Left lung (tissue), 4 donors: ENCODE measurements at regions not wholly inside any gene's neighbourhood (a gene's known extent, or its start where the extent isn't known, plus 50 kb on each side); places are given as distances from the start of the nearest gene placed in this dataset.

Source experiments
- ATAC-seq: fragments of 200-7000 bp; cut with Tn5 transposase; one replicate; pipeline ENCODE4 v1.9.1; 2020; ENCODE audit warnings: moderate library complexity
- DNase-seq, 4 donors: peaks; one replicate each; pipeline ENCODE4 v3.0.0-alpha.2; 2013 to 2020
- H3K27ac ChIP-seq, 2 donors: fragments of 200-600 bp; sonication (generic) in 1 of 2; one replicate each; pipeline versions ENCODE4 v1.5.0 to v1.8.0; 2020 to 2021
- H3K27me3 ChIP-seq, 2 donors: fragments of 200-600 bp; sonication (generic) in 1 of 2; one replicate each; pipeline versions ENCODE4 v1.5.0 to v1.8.0; 2020 to 2021
- H3K36me3 ChIP-seq, 2 donors: fragments of 200-600 bp; sonication (generic) in 1 of 2; one replicate each; pipeline versions ENCODE4 v1.5.0 to v1.8.0; 2020 to 2021
- H3K4me1 ChIP-seq, 2 donors: fragments of 200-600 bp; one replicate each; pipeline ENCODE4 v1.8.0; 2021
- H3K4me3 ChIP-seq, 2 donors: fragments of 200-600 bp; sonication (generic) in 1 of 2; one replicate each; pipeline versions ENCODE4 v1.5.0 to v1.8.0; 2020 to 2021; ENCODE audit warnings: mild to moderate bottlenecking in 1 of 2
- H3K9me3 ChIP-seq, 2 donors: fragments of 200-600 bp; sonication (generic) in 1 of 2; one replicate each; pipeline versions ENCODE4 v1.5.0 to v1.8.0; 2020 to 2021
- intact Hi-C, 2 donors: fragments of 100-400 bp; cut with DNase I; formaldehyde crosslinking; loops; one replicate each; pipeline versions ENCODE4 v1.11.2 to v1.14.2; 2022
- TF ChIP-seq, protein P1 (sequence below), 2 donors: fragments of 200-600 bp; sonication (generic) in 1 of 2; IDR thresholded peaks; one replicate each; pipeline versions ENCODE4 v1.5.0 to v1.8.0; 2021; ENCODE audit warnings: antibody characterized with exemption in 2 of 2
- donor health status: DM: no; HTN: yes; CAD: no.
- donor health status: DM: no; HTN: no; CAD: no.

DNA sequence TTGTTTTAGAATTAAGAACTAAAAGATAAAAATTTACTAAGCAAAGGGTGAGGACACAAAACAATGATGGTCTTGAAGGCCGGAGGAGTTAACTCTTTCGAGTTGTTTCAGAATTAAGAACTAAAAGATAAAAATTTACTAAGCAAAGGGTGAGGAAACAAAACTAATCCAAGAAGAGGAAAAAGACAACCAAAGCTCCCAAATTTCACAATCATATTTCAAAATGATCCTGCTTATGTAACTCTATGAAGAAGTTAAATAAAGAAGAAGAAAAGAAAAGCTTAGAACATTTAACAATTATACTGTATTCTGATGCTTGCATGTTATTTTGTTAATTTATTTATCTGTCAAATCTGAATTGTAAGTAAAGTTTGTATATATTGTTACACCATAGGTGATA lies 154.8 kb upstream of the SLIT2 start:
- intact Hi-C loops = no loop called here
- ATAC-seq = no peak
- Histone ChIP-seq H3K36me3 (no peaks in the 10 kb centered on the region), H3K4me3 (no peak overlapping the region), H3K4me1 (no peaks in the 10 kb centered on the region), H3K27me3 (no peaks in the 10 kb centered on the region), H3K27ac (no peak overlapping the region), H3K9me3 (no peaks in the 10 kb centered on the region)
- TF ChIP-seq, protein P1, sequence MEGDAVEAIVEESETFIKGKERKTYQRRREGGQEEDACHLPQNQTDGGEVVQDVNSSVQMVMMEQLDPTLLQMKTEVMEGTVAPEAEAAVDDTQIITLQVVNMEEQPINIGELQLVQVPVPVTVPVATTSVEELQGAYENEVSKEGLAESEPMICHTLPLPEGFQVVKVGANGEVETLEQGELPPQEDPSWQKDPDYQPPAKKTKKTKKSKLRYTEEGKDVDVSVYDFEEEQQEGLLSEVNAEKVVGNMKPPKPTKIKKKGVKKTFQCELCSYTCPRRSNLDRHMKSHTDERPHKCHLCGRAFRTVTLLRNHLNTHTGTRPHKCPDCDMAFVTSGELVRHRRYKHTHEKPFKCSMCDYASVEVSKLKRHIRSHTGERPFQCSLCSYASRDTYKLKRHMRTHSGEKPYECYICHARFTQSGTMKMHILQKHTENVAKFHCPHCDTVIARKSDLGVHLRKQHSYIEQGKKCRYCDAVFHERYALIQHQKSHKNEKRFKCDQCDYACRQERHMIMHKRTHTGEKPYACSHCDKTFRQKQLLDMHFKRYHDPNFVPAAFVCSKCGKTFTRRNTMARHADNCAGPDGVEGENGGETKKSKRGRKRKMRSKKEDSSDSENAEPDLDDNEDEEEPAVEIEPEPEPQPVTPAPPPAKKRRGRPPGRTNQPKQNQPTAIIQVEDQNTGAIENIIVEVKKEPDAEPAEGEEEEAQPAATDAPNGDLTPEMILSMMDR (IDR thresholded peaks at IDR 0.05) = no peak
- no peak for DNase-seq

- H3K27ac ChIP-seq = no peak overlapping the region
- ATAC-seq (no peak), DNase-seq (no peak)
- no peaks in the 10 kb centered on the region for H3K27me3 ChIP-seq
- H3K4me3 ChIP-seq = no peak overlapping the region
- intact Hi-C loops = no loop called here
- no peaks in the 10 kb centered on the region for H3K4me1 ChIP-seq
- no peaks in the 10 kb centered on the region for H3K36me3 ChIP-seq
- TF ChIP-seq, protein P1 (IDR thresholded peaks at IDR 0.05) = no peak
- H3K9me3 ChIP-seq = no peaks in the 10 kb centered on the region
These were observed 155.7 kb upstream of the SLIT2 start for GRCh38 chr4:20095805-20096541.

- DNase-seq (no peak), ATAC-seq (no peak)
- no peak overlapping the region for H3K4me3 ChIP-seq
- no peak overlapping the region for H3K27ac ChIP-seq
- no peaks in the 10 kb centered on the region for H3K36me3 ChIP-seq
- no peaks in the 10 kb centered on the region for H3K4me1 ChIP-seq
- intact Hi-C loops = no loop called here
- H3K27me3 ChIP-seq = no peaks in the 10 kb centered on the region
- TF ChIP-seq, protein P1 (IDR thresholded peaks at IDR 0.05) = no peak
- no peaks in the 10 kb centered on the region for H3K9me3 ChIP-seq
These were observed 159.9 kb upstream of the SLIT2 start for GRCh38 chr4:20091781-20092180.

- H3K4me3 ChIP-seq = no peak overlapping the region
- H3K27me3 ChIP-seq = no peaks in the 10 kb centered on the region
- no peak overlapping the region for H3K27ac ChIP-seq
- TF ChIP-seq, protein P1 (IDR thresholded peaks at IDR 0.05) = no peak
- no peaks in the 10 kb centered on the region for H3K36me3 ChIP-seq
- DNase-seq = peak in 1 of 4 donors; percentile 25
- H3K9me3 ChIP-seq = no peaks in the 10 kb centered on the region
- ATAC-seq = no peak
- intact Hi-C loops = no loop called here
- H3K4me1 ChIP-seq = no peaks in the 10 kb centered on the region
These were observed 164.2 kb upstream of the SLIT2 start for GRCh38 chr4:20087522-20087911.

GRCh38 chr4:20086799-20087521 lies 164.7 kb upstream of the SLIT2 start:
- no peak for ATAC-seq
- Histone ChIP-seq H3K27me3 (no peaks in the 10 kb centered on the region), H3K36me3 (no peaks in the 10 kb centered on the region), H3K9me3 (no peaks in the 10 kb centered on the region), H3K4me1 (no peaks in the 10 kb centered on the region), H3K4me3 (no peak overlapping the region), H3K27ac (no peak overlapping the region)
- DNase-seq = no peak
- TF ChIP-seq, protein P1 (IDR thresholded peaks at IDR 0.05) = no peak
- intact Hi-C loops = no loop called here
